Uterus (tissue), 3 donors: ENCODE measurements at regions not wholly inside any gene's neighbourhood (a gene's known extent, or its start where the extent isn't known, plus 50 kb on each side); places are given as distances from the start of the nearest gene placed in this dataset.
"Not testable (repeated sequence)": the region's sequence is repeated elsewhere in the genome, so short reads cannot be mapped to it uniquely, and the experiment has no call there.

Experiments
- DNase-seq, 2 donors: peaks; one replicate each; pipeline ENCODE4 v3.0.0-alpha.2; 2019 to 2020
- H3K27ac ChIP-seq, 2 donors: fragments of 200-600 bp; sonication (generic); 1 replicate in 1 of 2; 2 replicates in 1 of 2; pipeline ENCODE4 v1.5.1; 2016 to 2018
- H3K27me3 ChIP-seq, 2 donors: fragments of 200-600 bp; sonication (generic); one replicate each; pipeline ENCODE4 v1.5.1; 2018 to 2019; ENCODE audit warnings: control low read depth in 1 of 2
- H3K36me3 ChIP-seq, 2 donors: fragments of 200-600 bp; sonication (generic); one replicate each; pipeline ENCODE4 v1.5.1; 2019; ENCODE audit warnings: control low read depth in 1 of 2
- H3K4me1 ChIP-seq, 2 donors: fragments of 200-600 bp; sonication (generic); one replicate each; pipeline ENCODE4 v1.5.1; 2018 to 2019; ENCODE audit warnings: control low read depth in 1 of 2
- H3K4me3 ChIP-seq, 2 donors: fragments of 200-600 bp; sonication (generic); 1 replicate in 1 of 2; 2 replicates in 1 of 2; pipeline ENCODE4 v1.5.1; 2018 to 2019; ENCODE audit warnings: mild to moderate bottlenecking in 1 of 2
- H3K9me3 ChIP-seq, 2 donors: fragments of 200-600 bp; sonication (generic); one replicate each; pipeline ENCODE4 v1.5.1; 2019; ENCODE audit warnings: control low read depth in 1 of 2
- CTCF ChIP-seq, 4 experiments: fragments of 200-600 bp in 2 of 4; fragments of 450-650 bp in 2 of 4; sonication (generic) in 2 of 4; IDR thresholded peaks; one replicate each; pipeline ENCODE4 v1.5.1; 2016 to 2019; ENCODE audit warnings: antibody characterized with exemption in 4 of 4, mild to moderate bottlenecking in 2 of 4, moderate library complexity in 1 of 4
- intact Hi-C: fragments of 100-400 bp; cut with DNase I; formaldehyde crosslinking; loops from one replicate; pipeline ENCODE4 v1.15.1; 2023; ENCODE audit warnings: low total_unique reads
- donor health status: DM: yes; HTN: yes; CAD: no.

DNA sequence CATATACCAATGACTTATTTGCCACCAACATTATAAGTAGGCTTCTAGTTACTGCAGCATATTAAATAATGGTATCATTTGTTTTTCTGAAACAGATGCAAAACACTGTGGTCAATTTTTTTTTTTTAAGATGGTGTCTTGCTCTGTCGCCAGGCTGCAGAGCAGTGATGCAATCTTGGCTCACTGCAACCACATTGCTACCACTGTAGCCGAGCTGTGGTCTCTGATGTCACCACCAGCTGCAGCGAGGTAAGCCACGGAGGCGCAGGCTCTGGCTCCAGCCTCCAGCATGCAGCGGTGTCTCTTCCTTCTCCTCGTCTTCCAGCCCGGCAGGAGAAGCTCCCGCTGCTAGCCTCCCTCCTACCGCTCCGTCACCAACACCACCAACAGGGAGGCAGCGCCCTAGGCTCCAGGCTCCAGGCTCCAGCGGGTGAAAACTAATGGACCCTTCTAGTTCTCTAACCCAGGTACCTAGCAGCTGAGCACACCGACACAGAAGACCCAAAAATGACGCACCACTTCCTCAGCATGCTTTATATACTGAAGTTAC is 840.8 kb downstream of the SPATA31A1 start:
- DNase-seq, H3K4me1 ChIP-seq, H3K4me3 ChIP-seq, H3K36me3 ChIP-seq, H3K27me3 ChIP-seq, intact Hi-C loops, H3K9me3 ChIP-seq, H3K27ac ChIP-seq: not testable (repeated sequence)

DNA sequence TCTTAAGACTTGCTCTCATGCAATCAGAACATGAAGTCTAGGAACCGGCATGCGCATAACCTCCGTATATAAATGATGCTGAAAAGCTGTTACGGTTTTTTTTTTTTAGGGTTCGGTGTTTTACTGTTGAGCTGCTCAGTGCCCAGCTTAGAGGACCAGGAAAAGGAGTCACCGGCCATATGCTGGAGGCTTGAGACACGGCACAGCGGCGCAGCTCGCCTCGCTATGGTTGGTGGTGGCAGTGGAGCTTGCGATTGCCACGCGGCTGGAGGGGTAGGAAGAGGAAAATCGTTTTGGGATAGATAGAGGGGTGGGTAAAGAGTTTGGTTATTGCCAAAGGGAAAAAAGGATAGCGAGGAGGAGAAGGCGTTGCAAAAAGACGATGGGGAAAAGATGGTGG is 841.3 kb downstream of the SPATA31A1 start:
- H3K36me3 ChIP-seq, DNase-seq, H3K27ac ChIP-seq, H3K4me3 ChIP-seq, H3K9me3 ChIP-seq, H3K27me3 ChIP-seq, H3K4me1 ChIP-seq, intact Hi-C loops: not testable (repeated sequence)

DNA sequence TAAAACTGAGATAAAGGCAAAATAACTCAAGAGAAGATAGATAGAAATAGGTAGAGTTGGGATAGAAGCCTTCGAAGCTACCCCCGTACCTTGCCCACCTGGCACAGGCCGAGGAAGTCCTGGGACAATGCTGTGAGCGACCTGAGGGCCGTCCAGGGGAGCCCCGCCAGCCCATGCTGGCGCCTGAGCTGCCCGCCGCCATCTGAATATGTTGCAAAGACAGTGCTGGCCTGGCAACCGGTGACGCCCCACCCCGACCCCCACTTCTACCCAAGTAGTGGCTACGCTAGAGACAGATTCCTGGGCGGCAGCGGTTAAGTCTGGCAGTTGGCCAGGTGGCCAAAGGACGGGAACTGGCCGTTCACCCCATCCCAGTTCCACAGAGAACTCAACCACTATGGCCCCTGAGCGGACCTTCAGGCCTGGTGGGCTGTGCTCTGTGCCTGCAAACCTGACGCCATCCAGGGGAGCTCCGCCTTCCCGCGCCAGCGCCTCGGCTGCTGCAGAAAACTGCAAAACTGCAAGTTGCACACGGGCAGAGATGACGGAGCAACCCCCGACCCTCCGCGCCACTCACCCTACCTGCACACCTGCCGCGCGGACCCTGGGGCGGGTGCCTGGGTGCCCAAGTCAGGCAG is 866.2 kb downstream of the SPATA31A1 start:
- H3K4me3 ChIP-seq, intact Hi-C loops, DNase-seq, H3K9me3 ChIP-seq, H3K27ac ChIP-seq, H3K4me1 ChIP-seq, H3K27me3 ChIP-seq, H3K36me3 ChIP-seq: not testable (repeated sequence)

GRCh38 chr9:40222617-40223200 is 867.2 kb downstream of the SPATA31A1 start:
- intact Hi-C loops, H3K9me3 ChIP-seq, H3K36me3 ChIP-seq, H3K4me3 ChIP-seq, H3K4me1 ChIP-seq, H3K27ac ChIP-seq, DNase-seq, H3K27me3 ChIP-seq: not testable (repeated sequence)
- peak in 2 of 4 experiments; percentile 7 for TF ChIP-seq CTCF (IDR thresholded peaks at IDR 0.05)

DNA sequence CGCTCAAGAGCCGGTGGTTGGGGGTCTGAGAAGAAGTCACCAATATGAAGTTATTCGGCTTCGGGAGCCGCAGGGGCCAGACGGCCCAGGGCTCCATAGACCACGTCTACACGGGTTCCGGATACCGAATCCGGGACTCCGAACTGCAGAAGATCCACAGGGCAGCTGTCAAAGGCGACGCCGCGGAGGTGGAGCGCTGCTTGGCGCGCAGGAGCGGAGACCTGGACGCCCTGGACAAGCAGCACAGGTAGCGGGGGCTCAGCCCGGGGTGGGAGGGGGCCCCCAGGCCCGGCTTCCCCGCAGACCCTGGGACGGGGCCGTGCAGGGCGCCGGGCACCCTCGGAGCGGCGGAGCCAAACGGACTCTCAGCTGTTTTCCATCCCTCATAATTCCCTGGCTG is 867.9 kb downstream of the SPATA31A1 start:
- intact Hi-C loops, DNase-seq, H3K36me3 ChIP-seq, H3K9me3 ChIP-seq, H3K4me1 ChIP-seq, H3K27ac ChIP-seq, H3K27me3 ChIP-seq, H3K4me3 ChIP-seq: not testable (repeated sequence)
